ENCODE measurements at regions not wholly inside any gene's neighbourhood (a gene's known extent, or its start where the extent isn't known, plus 50 kb on each side); places are given as distances from the start of the nearest gene placed in this dataset.

GRCh38 chr4:57640391-57641100, 530.4 kb upstream of the IGFBP7 start:
- DNase-seq (ENCODE audit: low read depth in 4 of 4, low spot score in 3 of 4): no peak

GRCh38 chr4:57639561-57640382, 529.6 kb upstream of the IGFBP7 start:
- no peak for DNase-seq (ENCODE audit: low read depth in 4 of 4, low spot score in 3 of 4)

- DNase-seq (ENCODE audit: low read depth in 4 of 4, low spot score in 3 of 4): no peak
Observed at GRCh38 chr4:57635910-57636309, 525.7 kb upstream of the IGFBP7 start.

- no peak for DNase-seq (ENCODE audit: low read depth in 4 of 4, low spot score in 3 of 4)
Observed at GRCh38 chr4:57633212-57633859, 523.2 kb upstream of the IGFBP7 start.

- no peak for DNase-seq (ENCODE audit: low read depth in 4 of 4, low spot score in 3 of 4)
Observed at GRCh38 chr4:57632564-57632963, 522.4 kb upstream of the IGFBP7 start.

- DNase-seq (ENCODE audit: low read depth in 4 of 4, low spot score in 3 of 4): no peak
Observed at GRCh38 chr4:57631147-57631546, 521.0 kb upstream of the IGFBP7 start.

- no peak for DNase-seq (ENCODE audit: low read depth in 4 of 4, low spot score in 3 of 4)
Observed at GRCh38 chr4:57628004-57628403, 517.8 kb upstream of the IGFBP7 start.

GRCh38 chr4:57614257-57614932, 504.2 kb upstream of the IGFBP7 start:
- no peak for DNase-seq (ENCODE audit: low read depth in 4 of 4, low spot score in 3 of 4)

GRCh38 chr4:57612279-57612678, 502.1 kb upstream of the IGFBP7 start:
- DNase-seq (ENCODE audit: low read depth in 4 of 4, low spot score in 3 of 4): no peak

- DNase-seq (ENCODE audit: low read depth in 4 of 4, low spot score in 3 of 4): peak; percentile 16 to 43 (median 27)
Observed at GRCh38 chr4:57607566-57608180, 497.5 kb upstream of the IGFBP7 start.

GRCh38 chr4:57605376-57605775, 495.2 kb upstream of the IGFBP7 start:
- DNase-seq (ENCODE audit: low read depth in 4 of 4, low spot score in 3 of 4): no peak

- DNase-seq (ENCODE audit: low read depth in 4 of 4, low spot score in 3 of 4): no peak
Observed at GRCh38 chr4:57602141-57602540, 492.0 kb upstream of the IGFBP7 start.

GRCh38 chr4:57591073-57591472, 480.9 kb upstream of the IGFBP7 start:
- DNase-seq (ENCODE audit: low read depth in 4 of 4, low spot score in 3 of 4): no peak

- DNase-seq (ENCODE audit: low read depth in 4 of 4, low spot score in 3 of 4): no peak
Observed at GRCh38 chr4:57588557-57588956, 478.4 kb upstream of the IGFBP7 start.

GRCh38 chr4:57580710-57581599, 470.8 kb upstream of the IGFBP7 start:
- no peak for DNase-seq (ENCODE audit: low read depth in 4 of 4, low spot score in 3 of 4)

- no peak for DNase-seq (ENCODE audit: low read depth in 4 of 4, low spot score in 3 of 4)
Observed at GRCh38 chr4:57575426-57575825, 465.2 kb upstream of the IGFBP7 start.

- DNase-seq (ENCODE audit: low read depth in 4 of 4, low spot score in 3 of 4): no peak
Observed at GRCh38 chr4:57554556-57555092, 444.4 kb upstream of the IGFBP7 start.

- no peak for DNase-seq (ENCODE audit: low read depth in 4 of 4, low spot score in 3 of 4)
Observed at GRCh38 chr4:57553728-57554127, 443.5 kb upstream of the IGFBP7 start.

- DNase-seq (ENCODE audit: low read depth in 4 of 4, low spot score in 3 of 4): peak in 2 of 4 donors; percentile 39 to 57
Observed at GRCh38 chr4:57550198-57550597, 440.0 kb upstream of the IGFBP7 start.

Data from right renal pelvis (tissue), 4 donors.